ENCODE measurements at regions not wholly inside any gene's neighbourhood (a gene's known extent, or its start where the extent isn't known, plus 50 kb on each side); places are given as distances from the start of the nearest gene placed in this dataset.

DNA sequence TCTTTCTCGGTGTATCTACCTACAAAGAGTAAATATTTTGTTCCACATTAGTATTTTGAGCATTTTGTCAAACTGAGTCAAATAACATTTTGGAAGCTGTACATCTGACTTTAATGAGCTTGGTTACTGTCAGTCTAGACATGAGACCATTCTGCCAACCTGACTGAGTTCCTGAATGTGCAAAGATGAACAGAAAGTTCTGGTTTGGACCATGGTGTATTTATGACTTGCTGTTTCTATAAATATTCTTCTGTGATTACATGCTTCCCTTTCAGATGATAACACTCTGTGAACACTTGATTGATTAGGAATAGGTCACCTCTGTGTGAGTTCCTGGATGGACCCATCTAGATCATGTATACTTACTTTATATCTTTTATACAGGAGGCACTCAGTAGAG is 827.8 kb downstream of the VRK1 start:
- H3K27ac ChIP-seq, result no peak overlapping the region
- H3K4me1 ChIP-seq (ENCODE audit: control insufficient read depth in 1 of 2, low read depth in 2 of 2), result no peaks in the 10 kb centered on the region
- DNase-seq (ENCODE audit: low spot score) (no peak), ATAC-seq (ENCODE audit: insufficient number of reproducible peaks, low FRiP score, low read depth) (no peak)
- no peak overlapping the region for H3K4me3 ChIP-seq
- no peaks in the 10 kb centered on the region for H3K36me3 ChIP-seq
- H3K9me3 ChIP-seq, result no peaks in the 10 kb centered on the region
- H3K27me3 ChIP-seq (replicated peaks; ENCODE audit: insufficient read depth), result no peaks in the 10 kb centered on the region
- TF ChIP-seq, protein P1, sequence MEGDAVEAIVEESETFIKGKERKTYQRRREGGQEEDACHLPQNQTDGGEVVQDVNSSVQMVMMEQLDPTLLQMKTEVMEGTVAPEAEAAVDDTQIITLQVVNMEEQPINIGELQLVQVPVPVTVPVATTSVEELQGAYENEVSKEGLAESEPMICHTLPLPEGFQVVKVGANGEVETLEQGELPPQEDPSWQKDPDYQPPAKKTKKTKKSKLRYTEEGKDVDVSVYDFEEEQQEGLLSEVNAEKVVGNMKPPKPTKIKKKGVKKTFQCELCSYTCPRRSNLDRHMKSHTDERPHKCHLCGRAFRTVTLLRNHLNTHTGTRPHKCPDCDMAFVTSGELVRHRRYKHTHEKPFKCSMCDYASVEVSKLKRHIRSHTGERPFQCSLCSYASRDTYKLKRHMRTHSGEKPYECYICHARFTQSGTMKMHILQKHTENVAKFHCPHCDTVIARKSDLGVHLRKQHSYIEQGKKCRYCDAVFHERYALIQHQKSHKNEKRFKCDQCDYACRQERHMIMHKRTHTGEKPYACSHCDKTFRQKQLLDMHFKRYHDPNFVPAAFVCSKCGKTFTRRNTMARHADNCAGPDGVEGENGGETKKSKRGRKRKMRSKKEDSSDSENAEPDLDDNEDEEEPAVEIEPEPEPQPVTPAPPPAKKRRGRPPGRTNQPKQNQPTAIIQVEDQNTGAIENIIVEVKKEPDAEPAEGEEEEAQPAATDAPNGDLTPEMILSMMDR (IDR thresholded peaks at IDR 0.05), result no peak

DNA sequence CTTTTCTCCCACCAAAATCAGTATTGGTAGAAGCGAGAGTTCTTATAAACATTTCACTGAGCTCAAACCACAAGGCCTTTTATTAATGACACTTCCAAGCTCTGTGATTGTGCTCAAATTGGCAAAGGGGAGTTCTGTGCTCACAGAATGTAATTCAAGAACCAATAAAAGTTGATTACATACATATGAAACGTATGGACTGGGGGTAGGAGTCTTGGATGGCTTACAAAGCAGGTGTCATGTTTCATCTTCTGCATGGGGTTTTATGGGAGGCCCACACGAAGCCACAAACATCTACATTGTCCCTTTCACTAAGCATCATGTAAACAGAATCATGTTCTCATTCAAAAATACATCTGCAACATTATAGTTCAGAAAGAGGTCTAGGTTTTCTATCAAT is 828.3 kb downstream of the VRK1 start:
- Histone ChIP-seq H3K27me3 (replicated peaks; ENCODE audit: insufficient read depth) (no peaks in the 10 kb centered on the region), H3K4me1 (ENCODE audit: control insufficient read depth in 1 of 2, low read depth in 2 of 2) (no peaks in the 10 kb centered on the region), H3K4me3 (no peak overlapping the region), H3K9me3 (no peaks in the 10 kb centered on the region), H3K27ac (no peak overlapping the region), H3K36me3 (no peaks in the 10 kb centered on the region)
- TF ChIP-seq, protein P1 (IDR thresholded peaks at IDR 0.05), result no peak
- DNase-seq (ENCODE audit: low spot score) (no peak), ATAC-seq (ENCODE audit: insufficient number of reproducible peaks, low FRiP score, low read depth) (no peak)

DNA sequence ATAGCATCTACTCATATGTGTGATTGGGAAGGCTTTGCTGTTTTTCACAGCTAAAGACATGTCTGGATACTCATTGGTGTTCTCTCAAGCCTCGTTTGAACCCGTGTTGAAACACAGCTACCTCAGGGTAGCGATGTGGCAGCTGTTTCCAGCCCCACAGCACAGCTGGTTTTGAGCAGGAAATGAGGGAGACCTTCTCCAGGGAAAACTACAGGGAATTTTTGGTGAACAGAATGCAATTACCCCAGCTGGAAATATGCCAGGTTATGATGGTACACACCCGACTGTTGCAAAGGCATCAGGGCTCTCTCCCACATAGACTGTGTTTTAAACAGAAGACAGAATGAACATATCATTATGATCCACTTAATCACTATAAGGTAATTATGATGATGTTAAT is 828.9 kb downstream of the VRK1 start:
- H3K4me3 ChIP-seq, result no peak overlapping the region
- H3K4me1 ChIP-seq (ENCODE audit: control insufficient read depth in 1 of 2, low read depth in 2 of 2), result no peaks in the 10 kb centered on the region
- DNase-seq (ENCODE audit: low spot score) (no peak), ATAC-seq (ENCODE audit: insufficient number of reproducible peaks, low FRiP score, low read depth) (no peak)
- no peaks in the 10 kb centered on the region for H3K36me3 ChIP-seq
- TF ChIP-seq, protein P1 (IDR thresholded peaks at IDR 0.05), result no peak
- no peaks in the 10 kb centered on the region for H3K27me3 ChIP-seq (replicated peaks; ENCODE audit: insufficient read depth)
- H3K27ac ChIP-seq, result no peak overlapping the region
- H3K9me3 ChIP-seq, result no peaks in the 10 kb centered on the region

DNA sequence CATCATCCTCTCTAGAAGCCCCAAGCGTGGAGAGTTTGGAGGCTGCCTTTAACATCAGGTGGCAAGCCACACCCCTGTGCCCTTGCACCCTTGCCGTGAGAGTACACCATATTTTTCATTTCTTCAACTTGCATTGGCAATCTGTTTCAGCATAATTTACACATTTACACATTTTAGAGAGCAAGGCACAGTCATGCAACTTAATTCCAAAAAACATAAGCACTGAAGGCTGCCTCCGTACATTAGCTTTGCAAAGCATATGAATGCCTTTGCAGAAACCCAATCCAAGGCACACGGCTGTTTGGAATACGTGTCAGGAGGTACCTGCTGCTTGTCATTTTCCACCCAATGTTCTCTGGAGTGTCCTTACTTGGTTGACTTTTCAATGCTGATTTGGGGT is 833.1 kb downstream of the VRK1 start:
- Histone ChIP-seq H3K36me3 (no peaks in the 10 kb centered on the region), H3K4me3 (no peak overlapping the region), H3K4me1 (ENCODE audit: control insufficient read depth in 1 of 2, low read depth in 2 of 2) (no peaks in the 10 kb centered on the region), H3K9me3 (no peaks in the 10 kb centered on the region), H3K27me3 (replicated peaks; ENCODE audit: insufficient read depth) (no peaks in the 10 kb centered on the region), H3K27ac (no peak overlapping the region)
- TF ChIP-seq, protein P1 (IDR thresholded peaks at IDR 0.05), result no peak
- ATAC-seq (ENCODE audit: insufficient number of reproducible peaks, low FRiP score, low read depth) (no peak), DNase-seq (ENCODE audit: low spot score) (no peak)

DNA sequence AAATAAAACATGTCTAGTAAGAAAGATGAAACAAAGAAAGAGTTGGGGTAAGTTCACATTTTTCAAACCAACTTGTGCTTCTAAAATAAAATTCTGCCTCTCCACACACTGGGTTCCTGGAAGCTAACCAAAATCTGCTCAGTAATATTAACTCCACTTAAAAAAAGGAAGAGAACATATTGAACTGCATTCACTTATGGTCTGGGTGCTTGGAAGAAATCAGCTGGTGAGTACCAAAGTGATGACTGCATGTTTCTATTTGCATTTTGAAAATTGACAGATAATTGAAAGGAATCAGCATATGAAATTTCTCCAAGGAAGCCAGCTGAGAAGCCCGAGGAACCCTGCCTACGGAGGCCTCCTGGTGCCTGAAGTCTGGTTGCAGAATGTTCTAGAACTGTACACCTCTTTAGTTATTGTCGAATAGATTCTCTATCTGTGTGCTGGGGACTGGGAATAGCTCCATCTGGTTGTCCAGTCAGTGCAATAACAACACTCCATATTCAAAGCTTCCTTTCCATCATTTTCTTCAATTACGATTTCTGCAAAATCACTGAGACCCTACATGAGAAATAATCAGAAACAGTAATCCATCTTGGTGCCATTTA is 836.1 kb downstream of the VRK1 start:
- DNase-seq (ENCODE audit: low spot score), result no peak
- no peaks in the 10 kb centered on the region for H3K4me1 ChIP-seq (ENCODE audit: control insufficient read depth in 1 of 2, low read depth in 2 of 2)
- H3K27ac ChIP-seq, result no peak overlapping the region
- no peak overlapping the region for H3K4me3 ChIP-seq
- H3K9me3 ChIP-seq, result no peaks in the 10 kb centered on the region
- H3K36me3 ChIP-seq, result no peaks in the 10 kb centered on the region
- TF ChIP-seq, protein P1 (IDR thresholded peaks at IDR 0.05), result no peak
- no peaks in the 10 kb centered on the region for H3K27me3 ChIP-seq (replicated peaks; ENCODE audit: insufficient read depth)
- ATAC-seq (ENCODE audit: insufficient number of reproducible peaks, low FRiP score, low read depth), result no peak
